OCI-LY7 (cell line): ENCODE measurements at regions not wholly inside any gene's neighbourhood (a gene's known extent, or its start where the extent isn't known, plus 50 kb on each side); places are given as distances from the start of the nearest gene placed in this dataset.

Experiments used
- BruUV-seq: library from RNA; stranded (reverse); fragments of 400-500 nt; replicated peaks from 2 replicates; lab custom pipeline; 2021; lab: Mats Ljungman, UMichigan
- CTCF ChIA-PET: fragments of 300-600 bp; sonication (Branson Sonifier 250); formaldehyde crosslinking; loops from one replicate; lab custom pipeline; 2022; ENCODE audit warnings: antibody characterized with exemption; ENCODE audit not compliant: unreplicated experiment; lab: Charles Lee
- POLR2A ChIA-PET: fragments of 300-600 bp; sonication (Branson Sonifier 250); formaldehyde crosslinking; loops from one replicate; lab custom pipeline; 2022; ENCODE audit warnings: antibody characterized with exemption; lab: Charles Lee
- DNase-seq: peaks from one replicate; pipeline ENCODE4 v3.0.0-alpha.2; 2015; ENCODE audit warnings: low spot score
- H2AFZ ChIP-seq: fragments of 200-600 bp; sonication (generic), shearing (Covaris generic); 2 replicates; pipeline ENCODE4 v1.6.1; 2014; ENCODE audit warnings: mild to moderate bottlenecking, antibody characterized with exemption, low read length, moderate library complexity
- H3K27ac ChIP-seq: fragments of 200-600 bp; sonication (generic); 2 replicates; pipeline ENCODE4 v1.5.1; 2014; ENCODE audit warnings: mixed run types, low read depth, mild to moderate bottlenecking, moderate library complexity, low read length, inconsistent platforms; ENCODE audit not compliant: poor library complexity, severe bottlenecking
- H3K36me3 ChIP-seq: fragments of 200-600 bp; sonication (generic); 2 replicates; pipeline ENCODE4 v1.6.1; 2014; ENCODE audit warnings: mild to moderate bottlenecking, antibody characterized with exemption, low read length, moderate library complexity, mixed read lengths; ENCODE audit not compliant: insufficient read depth
- H3K4me1 ChIP-seq: fragments of 200-600 bp; sonication (generic); 2 replicates; pipeline ENCODE4 v1.5.1; 2014; ENCODE audit warnings: mild to moderate bottlenecking, low read length; ENCODE audit not compliant: insufficient read depth, poor library complexity, severe bottlenecking
- H3K4me2 ChIP-seq: fragments of 200-600 bp; sonication (generic); 2 replicates; pipeline ENCODE4 v1.6.1; 2014; ENCODE audit warnings: mild to moderate bottlenecking, low read length
- H3K4me3 ChIP-seq: fragments of 200-600 bp; sonication (generic); 2 replicates; pipeline ENCODE4 v1.5.1; 2014; ENCODE audit warnings: mild to moderate bottlenecking, low read depth, low read length; ENCODE audit not compliant: poor library complexity, severe bottlenecking
- H3K79me2 ChIP-seq: fragments of 200-600 bp; sonication (generic); 2 replicates; pipeline ENCODE4 v1.6.1; 2016; ENCODE audit warnings: low read depth, mild to moderate bottlenecking, low read length, moderate library complexity, mixed read lengths; ENCODE audit not compliant: insufficient read depth
- H3K9me2 ChIP-seq: fragments of 200-600 bp; sonication (generic); 2 replicates; pipeline ENCODE4 v1.6.1; 2016; ENCODE audit warnings: mild to moderate bottlenecking, low read length, mixed read lengths; ENCODE audit not compliant: insufficient read depth
- H3K9me3 ChIP-seq: fragments of 200-600 bp; sonication (generic); 2 replicates; pipeline ENCODE4 v1.6.1; 2014; ENCODE audit warnings: mild to moderate bottlenecking, mixed run types, low read length, mixed read lengths
- H4K20me1 ChIP-seq: fragments of 200-600 bp; sonication (generic); 2 replicates; pipeline ENCODE4 v1.6.1; 2014; ENCODE audit warnings: mild to moderate bottlenecking, antibody characterized with exemption, low read length, moderate library complexity, mixed read lengths; ENCODE audit not compliant: insufficient read depth
- CTCF ChIP-seq: fragments of 200-600 bp; sonication (generic); conservative IDR thresholded peaks from 2 replicates; pipeline ENCODE4 v1.5.1; 2014; ENCODE audit warnings: mild to moderate bottlenecking, antibody characterized with exemption, low read length, moderate library complexity, mixed read lengths
- EZH2phosphoT487 ChIP-seq: fragments of 200-600 bp; sonication (generic); IDR thresholded peaks from 2 replicates; pipeline ENCODE4 v1.6.1; 2018; ENCODE audit warnings: low read depth, borderline replicate concordance, mild to moderate bottlenecking, mixed run types, antibody characterized with exemption, low read length, moderate library complexity, mixed read lengths
- intact Hi-C: fragments of 100-400 bp; cut with micrococcal nuclease; formaldehyde crosslinking; loops from one replicate; pipeline ENCODE4 v1.10.0; 2022; ENCODE audit not compliant: unreplicated experiment

- no peak overlapping the region for H2AFZ ChIP-seq
- ChIA-PET POLR2A (no interaction called here), CTCF (no interaction called here)
- no peaks in the 10 kb centered on the region for H3K9me3 ChIP-seq
- H3K9me2 ChIP-seq: no peaks in the 10 kb centered on the region
- no peak overlapping the region for H3K4me2 ChIP-seq
- no peak for TF ChIP-seq EZH2phosphoT487
- TF ChIP-seq CTCF: no peak
- no peak for DNase-seq
- H3K36me3 ChIP-seq: no peaks in the 10 kb centered on the region
- H3K4me1 ChIP-seq: no peaks in the 10 kb centered on the region
- intact Hi-C loops: no loop called here
- H3K27ac ChIP-seq: no peak overlapping the region
- no peaks in the 10 kb centered on the region for H4K20me1 ChIP-seq
- H3K4me3 ChIP-seq: no peak overlapping the region
- BruUV-seq: no TSS peak
- H3K79me2 ChIP-seq: no peaks in the 10 kb centered on the region
Observed at GRCh38 chr13:111868716-111869115, 198.2 kb upstream of the SOX1 start.

- TF ChIP-seq EZH2phosphoT487: no peak
- no peak for TF ChIP-seq CTCF
- CTCF ChIA-PET: interaction anchor here (0.7 kb wide), 1 partner anchor 274 kb away, joined by 3 read pairs; no protein-coding TSS in a partner anchor
- no peak overlapping the region for H3K4me3 ChIP-seq
- no peaks in the 10 kb centered on the region for H3K4me1 ChIP-seq
- H2AFZ ChIP-seq: no peak overlapping the region
- no peak for DNase-seq
- no peaks in the 10 kb centered on the region for H3K9me2 ChIP-seq
- H3K36me3 ChIP-seq: no peaks in the 10 kb centered on the region
- no TSS peak for BruUV-seq
- no peaks in the 10 kb centered on the region for H3K79me2 ChIP-seq
- no peaks in the 10 kb centered on the region for H3K9me3 ChIP-seq
- intact Hi-C loops: no loop called here
- H3K4me2 ChIP-seq: no peak overlapping the region
- H3K27ac ChIP-seq: no peak overlapping the region
- POLR2A ChIA-PET: no interaction called here
- H4K20me1 ChIP-seq: no peaks in the 10 kb centered on the region
Observed at GRCh38 chr13:111872475-111873150, 194.3 kb upstream of the SOX1 start.

- ChIA-PET CTCF (no interaction called here), POLR2A (no interaction called here)
- BruUV-seq: no TSS peak
- TF ChIP-seq EZH2phosphoT487: no peak
- no peak for TF ChIP-seq CTCF
- Histone ChIP-seq H3K9me2 (no peaks in the 10 kb centered on the region), H3K27ac (no peak overlapping the region), H2AFZ (no peak overlapping the region), H3K4me1 (no peaks in the 10 kb centered on the region), H3K9me3 (no peaks in the 10 kb centered on the region), H4K20me1 (no peaks in the 10 kb centered on the region), H3K4me3 (no peak overlapping the region), H3K4me2 (no peak overlapping the region), H3K36me3 (no peaks in the 10 kb centered on the region), H3K79me2 (no peaks in the 10 kb centered on the region)
- no peak for DNase-seq
- intact Hi-C loops: no loop called here
Observed at GRCh38 chr13:111873676-111874178, 193.2 kb upstream of the SOX1 start.
